Activated naive CD8-positive, alpha-beta T cell (primary cell): ENCODE measurements at regions not wholly inside any gene's neighbourhood (a gene's known extent, or its start where the extent isn't known, plus 50 kb on each side); places are given as distances from the start of the nearest gene placed in this dataset.
"Not testable (repeated sequence)": the region's sequence is repeated elsewhere in the genome, so short reads cannot be mapped to it uniquely, and the experiment has no call there.

Source experiments
- H3K27ac Mint-ChIP-seq: one replicate; pipeline ENCODE4 v1.8.0; 2021; ENCODE audit warnings: mixed read lengths
- H3K27me3 Mint-ChIP-seq: one replicate; pipeline ENCODE4 v1.8.0; 2021; ENCODE audit warnings: mixed read lengths
- H3K36me3 Mint-ChIP-seq: one replicate; pipeline ENCODE4 v1.8.0; 2021; ENCODE audit warnings: mixed read lengths
- H3K4me1 Mint-ChIP-seq: one replicate; pipeline ENCODE4 v1.8.0; 2021; ENCODE audit warnings: low read depth, mixed read lengths
- H3K4me3 Mint-ChIP-seq: one replicate; pipeline ENCODE4 v1.8.0; 2021; ENCODE audit warnings: mild to moderate bottlenecking, mixed read lengths
- H3K9me3 Mint-ChIP-seq: one replicate; pipeline ENCODE4 v1.8.0; 2021; ENCODE audit warnings: low read depth, mixed read lengths

DNA sequence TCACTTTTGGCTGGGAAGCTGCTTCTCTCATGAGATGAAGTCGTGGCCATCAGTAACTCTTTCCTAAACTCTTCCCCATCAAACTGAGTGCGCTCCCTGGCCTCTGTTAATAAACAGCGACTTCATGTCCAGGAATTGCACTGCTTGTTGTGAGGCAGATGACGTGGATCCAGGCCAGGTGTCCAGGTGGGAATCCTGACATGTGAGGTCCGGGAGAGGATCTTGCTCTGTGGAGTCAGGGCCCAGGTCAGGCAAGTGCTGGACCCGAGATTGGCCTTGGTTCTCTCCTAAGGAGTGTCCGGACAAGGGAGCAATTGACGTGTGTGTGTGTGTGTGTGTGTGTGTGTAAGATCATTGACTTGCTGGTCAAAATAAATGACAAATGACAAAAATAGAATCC lies 362.7 kb downstream of the GLRX3 start:
- no peaks in the 10 kb centered on the region for H3K4me1 Mint-ChIP-seq
- no peaks in the 10 kb centered on the region for H3K9me3 Mint-ChIP-seq
- no peak overlapping the region for H3K4me3 Mint-ChIP-seq
- no peaks in the 10 kb centered on the region for H3K36me3 Mint-ChIP-seq
- peaks cover 4% of the 10 kb centered on the region for H3K27me3 Mint-ChIP-seq
- H3K27ac Mint-ChIP-seq, result no peak overlapping the region

DNA sequence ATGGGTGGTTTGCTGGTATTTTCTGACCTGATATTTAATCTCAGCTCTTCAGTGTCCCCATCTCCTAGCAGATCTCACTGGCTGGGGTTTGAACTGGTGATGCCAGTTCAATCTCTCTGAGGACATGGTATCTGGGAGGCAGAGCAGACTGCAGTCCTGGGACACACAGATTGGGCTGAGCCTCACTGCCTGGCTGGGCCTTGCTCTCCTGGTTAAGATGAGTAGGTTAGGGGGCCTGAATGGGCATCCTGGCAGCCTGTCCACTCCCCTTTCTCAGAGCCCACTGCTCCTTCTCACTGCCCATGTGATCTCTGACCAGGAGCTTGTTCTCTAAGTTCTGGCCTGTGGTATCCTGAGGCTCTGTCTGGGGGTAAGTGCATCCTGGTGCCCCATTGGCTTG lies 363.4 kb downstream of the GLRX3 start:
- Mint-ChIP-seq H3K9me3 (no peaks in the 10 kb centered on the region), H3K4me1 (no peaks in the 10 kb centered on the region), H3K36me3 (no peaks in the 10 kb centered on the region), H3K27ac (no peak overlapping the region), H3K4me3 (no peak overlapping the region), H3K27me3 (peaks cover 4% of the 10 kb centered on the region)

- H3K27ac Mint-ChIP-seq, result no peak overlapping the region
- H3K9me3 Mint-ChIP-seq, result no peaks in the 10 kb centered on the region
- no peaks in the 10 kb centered on the region for H3K36me3 Mint-ChIP-seq
- H3K27me3 Mint-ChIP-seq, result peaks cover 4% of the 10 kb centered on the region
- H3K4me1 Mint-ChIP-seq, result no peaks in the 10 kb centered on the region
- no peak overlapping the region for H3K4me3 Mint-ChIP-seq
Measured at GRCh38 chr10:130500261-130501000, 364.2 kb downstream of the GLRX3 start.

- Mint-ChIP-seq H3K27ac (no peak overlapping the region), H3K27me3 (peaks cover 8% of the 10 kb centered on the region), H3K4me1 (no peaks in the 10 kb centered on the region), H3K9me3 (no peaks in the 10 kb centered on the region), H3K4me3 (no peak overlapping the region), H3K36me3 (no peaks in the 10 kb centered on the region)
Measured at GRCh38 chr10:130507461-130507860, 371.3 kb downstream of the GLRX3 start.

DNA sequence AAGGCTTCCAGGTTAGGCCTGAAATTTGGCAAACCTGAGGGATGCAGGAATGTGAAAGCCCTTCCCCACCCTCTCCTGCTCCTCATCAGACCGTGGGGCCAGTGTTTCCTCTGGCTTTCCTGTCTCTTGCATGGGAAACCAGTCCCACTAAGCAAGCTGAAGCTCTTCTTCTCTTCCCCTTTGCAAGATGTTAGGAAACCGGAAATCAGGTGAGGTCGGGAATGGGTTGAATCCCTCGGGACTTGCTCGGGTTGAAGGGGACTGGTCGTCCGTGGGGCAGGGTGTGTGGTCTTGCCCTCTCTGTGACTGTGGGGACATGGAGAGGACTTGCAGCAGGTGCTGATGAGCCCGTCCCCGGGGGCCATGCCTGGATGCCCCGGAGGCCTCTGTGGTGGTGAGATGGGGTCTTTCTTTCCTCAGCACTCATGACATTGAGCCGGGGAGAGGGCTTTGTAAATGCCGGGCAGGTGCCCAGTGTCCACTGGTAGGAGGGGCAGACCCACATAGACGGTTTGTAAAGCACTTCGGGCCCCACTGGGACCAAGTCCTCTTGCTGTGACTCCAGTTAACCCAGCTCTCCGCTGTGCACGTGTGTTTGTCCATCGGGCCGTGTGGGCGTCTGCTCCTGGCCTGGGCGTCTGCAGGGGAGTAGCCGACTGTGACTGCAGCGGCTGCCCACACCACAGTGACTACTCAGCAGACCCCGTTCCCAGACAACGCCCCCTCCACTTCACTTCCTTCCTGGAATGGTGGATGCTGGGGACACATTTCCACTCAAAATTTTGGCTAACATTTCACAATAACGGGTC lies 373.9 kb downstream of the GLRX3 start:
- Mint-ChIP-seq H3K9me3 (no peaks in the 10 kb centered on the region), H3K4me3 (no peak overlapping the region), H3K4me1 (no peaks in the 10 kb centered on the region), H3K36me3 (no peaks in the 10 kb centered on the region), H3K27ac (no peak overlapping the region), H3K27me3 (peaks cover 8% of the 10 kb centered on the region)

DNA sequence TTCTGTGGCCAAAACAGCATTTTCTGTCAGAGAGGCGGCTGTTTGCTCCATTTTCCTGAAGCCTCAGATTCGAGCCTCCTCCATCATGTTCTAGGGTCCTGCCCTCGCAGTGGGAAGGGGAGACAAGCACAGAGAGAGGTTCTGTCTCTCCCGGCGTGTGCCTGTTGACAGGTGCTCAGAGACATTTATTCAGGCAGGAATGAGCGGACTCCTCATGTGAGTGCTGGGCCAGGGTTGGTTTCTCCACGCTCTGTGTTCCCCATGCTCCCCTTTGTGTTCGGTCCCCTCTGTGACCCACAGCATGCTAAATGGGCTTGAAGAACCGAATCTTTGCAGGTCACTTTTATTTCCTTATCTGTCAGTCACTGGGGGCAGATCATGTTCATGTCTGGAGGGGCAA lies 374.6 kb downstream of the GLRX3 start:
- Mint-ChIP-seq H3K4me3 (no peak overlapping the region), H3K36me3 (no peaks in the 10 kb centered on the region), H3K9me3 (no peaks in the 10 kb centered on the region), H3K27me3 (peaks cover 8% of the 10 kb centered on the region), H3K27ac (no peak overlapping the region), H3K4me1 (no peaks in the 10 kb centered on the region)

DNA sequence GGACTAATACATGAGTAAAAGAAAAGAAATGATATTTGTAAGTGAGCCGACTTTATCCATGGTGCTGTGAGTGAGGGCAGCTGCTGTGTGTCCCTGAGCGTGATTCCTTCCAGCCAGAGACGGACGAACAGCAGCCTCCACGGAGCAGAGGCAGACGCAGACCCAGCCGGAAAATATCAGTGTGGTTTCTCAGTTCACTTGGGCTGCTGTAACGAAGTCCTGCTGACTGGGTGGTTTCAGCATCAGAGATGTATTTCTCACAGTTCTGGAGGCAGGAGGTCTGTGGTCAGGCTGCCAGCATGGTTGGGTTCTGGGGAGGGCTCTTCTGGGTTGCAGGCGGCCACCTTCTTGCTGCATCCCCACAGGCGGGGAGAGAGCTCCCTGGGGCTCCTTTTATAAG lies 375.6 kb downstream of the GLRX3 start:
- Mint-ChIP-seq H3K36me3 (no peaks in the 10 kb centered on the region), H3K4me3 (no peak overlapping the region), H3K27me3 (peaks cover 8% of the 10 kb centered on the region), H3K9me3 (no peaks in the 10 kb centered on the region), H3K27ac (no peak overlapping the region), H3K4me1 (no peaks in the 10 kb centered on the region)

DNA sequence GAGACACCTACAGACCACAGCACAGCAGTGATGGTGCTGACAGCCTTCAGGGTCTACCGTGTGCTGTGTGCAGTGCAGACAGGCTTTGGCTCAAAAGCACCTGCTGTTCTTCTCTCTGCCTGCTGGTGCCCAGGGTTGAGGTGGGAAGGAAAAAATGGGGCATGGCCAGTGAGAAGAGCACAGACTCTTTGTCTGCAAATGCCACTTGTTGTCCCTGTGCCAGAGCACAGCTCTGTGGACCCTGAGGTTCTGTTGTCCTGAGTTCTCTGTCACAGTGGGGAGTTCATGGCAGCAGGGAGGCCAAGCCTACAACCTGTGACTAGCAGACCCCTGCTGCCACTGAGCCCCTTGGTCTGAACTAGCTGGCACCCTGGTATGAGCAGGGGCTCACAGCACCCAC lies 376.7 kb downstream of the GLRX3 start:
- H3K4me1 Mint-ChIP-seq, result no peaks in the 10 kb centered on the region
- no peak overlapping the region for H3K27ac Mint-ChIP-seq
- no peaks in the 10 kb centered on the region for H3K36me3 Mint-ChIP-seq
- H3K27me3 Mint-ChIP-seq, result peaks cover 8% of the 10 kb centered on the region
- H3K9me3 Mint-ChIP-seq, result no peaks in the 10 kb centered on the region
- H3K4me3 Mint-ChIP-seq, result no peak overlapping the region

GRCh38 chr10:130513686-130514476 lies 377.7 kb downstream of the GLRX3 start:
- H3K27me3 Mint-ChIP-seq, result peaks cover 7% of the 10 kb centered on the region
- no peaks in the 10 kb centered on the region for H3K9me3 Mint-ChIP-seq
- no peak overlapping the region for H3K27ac Mint-ChIP-seq
- no peak overlapping the region for H3K4me3 Mint-ChIP-seq
- H3K4me1 Mint-ChIP-seq, result no peaks in the 10 kb centered on the region
- H3K36me3 Mint-ChIP-seq, result no peaks in the 10 kb centered on the region

- Mint-ChIP-seq H3K4me1 (no peaks in the 10 kb centered on the region), H3K27me3 (peaks cover 4% of the 10 kb centered on the region), H3K4me3 (no peak overlapping the region), H3K9me3 (no peaks in the 10 kb centered on the region), H3K27ac (no peak overlapping the region), H3K36me3 (no peaks in the 10 kb centered on the region)
Measured at GRCh38 chr10:130515670-130516069, 379.5 kb downstream of the GLRX3 start.

DNA sequence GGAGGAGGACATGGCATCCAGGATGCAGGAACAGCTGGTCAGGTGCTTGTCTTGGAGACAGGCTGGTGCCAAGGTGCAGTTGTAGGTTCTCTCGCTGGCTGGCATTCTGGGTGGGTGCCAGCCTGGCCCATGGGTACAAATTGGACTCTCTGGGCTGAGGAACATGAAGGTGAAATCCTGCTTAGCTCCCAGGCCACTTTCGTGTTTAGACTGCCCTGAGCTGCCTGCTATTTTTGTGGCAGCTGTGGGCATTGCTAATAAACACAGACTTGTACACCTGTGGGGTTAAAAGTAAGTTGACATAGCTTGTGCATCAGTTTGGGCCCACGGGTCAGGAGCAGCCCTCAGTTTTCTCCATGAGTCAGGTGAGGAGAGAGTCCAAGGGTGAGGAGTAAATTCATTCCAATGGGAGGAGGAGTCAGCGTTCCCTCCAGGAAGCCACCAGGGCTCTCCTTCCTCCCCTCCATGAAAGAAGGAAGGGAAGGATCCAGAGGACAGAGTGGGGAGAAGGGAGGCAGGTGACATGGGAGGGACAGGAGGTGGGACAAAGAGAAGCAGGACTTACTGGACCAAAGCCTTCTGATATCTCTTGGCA lies 380.0 kb downstream of the GLRX3 start:
- Mint-ChIP-seq H3K4me3 (no peak overlapping the region), H3K36me3 (no peaks in the 10 kb centered on the region), H3K27ac (no peak overlapping the region), H3K9me3 (no peaks in the 10 kb centered on the region), H3K27me3 (peaks cover 4% of the 10 kb centered on the region), H3K4me1 (no peaks in the 10 kb centered on the region)

DNA sequence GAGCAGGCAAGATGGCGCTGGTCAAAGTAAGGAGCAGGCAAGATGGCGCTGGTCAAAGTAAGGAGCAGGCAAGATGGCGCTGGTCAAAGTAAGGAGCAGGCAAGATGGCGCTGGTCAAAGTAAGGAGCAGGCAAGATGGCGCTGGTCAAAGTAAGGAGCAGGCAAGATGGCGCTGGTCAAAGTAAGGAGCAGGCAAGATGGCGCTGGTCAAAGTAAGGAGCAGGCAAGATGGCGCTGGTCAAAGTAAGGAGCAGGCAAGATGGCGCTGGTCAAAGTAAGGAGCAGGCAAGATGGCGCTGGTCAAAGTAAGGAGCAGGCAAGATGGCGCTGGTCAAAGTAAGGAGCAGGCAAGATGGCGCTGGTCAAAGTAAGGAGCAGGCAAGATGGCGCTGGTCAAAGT lies 382.7 kb downstream of the GLRX3 start:
- H3K4me1 Mint-ChIP-seq, H3K27ac Mint-ChIP-seq, H3K4me3 Mint-ChIP-seq, H3K36me3 Mint-ChIP-seq, H3K27me3 Mint-ChIP-seq, H3K9me3 Mint-ChIP-seq: not testable (repeated sequence)

DNA sequence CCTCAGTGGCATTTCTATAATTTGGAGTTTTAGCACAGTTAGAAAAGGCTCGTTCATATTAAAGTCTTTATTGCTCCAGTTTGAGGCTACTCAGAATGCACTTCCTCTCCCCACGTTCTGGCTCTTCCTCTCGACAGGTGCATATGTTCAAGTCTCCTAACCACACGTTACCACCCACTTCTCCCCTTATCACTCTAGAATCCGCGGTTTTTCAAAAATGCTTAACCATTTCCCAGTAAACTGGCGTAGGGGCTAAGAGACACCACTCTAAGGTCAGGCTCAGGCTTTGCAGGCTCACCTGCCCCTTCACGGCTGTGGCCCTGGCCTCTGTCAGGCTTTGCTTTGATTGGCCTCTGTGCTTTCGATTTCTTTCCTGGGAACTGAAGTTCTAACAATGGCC lies 383.6 kb downstream of the GLRX3 start:
- Mint-ChIP-seq H3K27me3 (peaks cover 4% of the 10 kb centered on the region), H3K4me1 (no peaks in the 10 kb centered on the region), H3K27ac (no peak overlapping the region), H3K9me3 (no peaks in the 10 kb centered on the region), H3K36me3 (no peaks in the 10 kb centered on the region), H3K4me3 (no peak overlapping the region)

DNA sequence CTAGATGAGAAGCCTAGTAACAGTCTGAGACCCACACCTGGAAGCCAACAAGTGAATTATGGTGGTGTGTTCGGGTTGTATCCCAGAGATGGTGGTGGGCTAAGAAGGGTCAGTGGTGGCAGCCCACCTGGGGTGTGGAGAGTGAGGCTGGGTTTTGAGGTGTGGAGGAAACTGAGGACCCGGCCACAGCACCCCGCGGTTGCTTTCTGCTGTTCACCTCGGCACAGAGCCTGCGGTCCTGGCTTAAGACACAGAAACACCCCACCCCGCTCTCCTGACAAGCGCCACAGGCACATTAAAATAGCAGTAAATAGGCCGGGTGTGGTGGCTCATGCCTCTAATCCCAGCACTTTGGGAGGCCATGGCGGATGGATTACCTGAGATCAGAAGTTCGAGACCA lies 395.1 kb downstream of the GLRX3 start:
- H3K4me1 Mint-ChIP-seq, result no peaks in the 10 kb centered on the region
- H3K27me3 Mint-ChIP-seq, result peaks cover 11% of the 10 kb centered on the region
- H3K9me3 Mint-ChIP-seq, result no peaks in the 10 kb centered on the region
- no peak overlapping the region for H3K27ac Mint-ChIP-seq
- no peak overlapping the region for H3K4me3 Mint-ChIP-seq
- no peaks in the 10 kb centered on the region for H3K36me3 Mint-ChIP-seq

- H3K27me3 Mint-ChIP-seq, result peaks cover 9% of the 10 kb centered on the region
- H3K4me3 Mint-ChIP-seq, result no peak overlapping the region
- no peak overlapping the region for H3K27ac Mint-ChIP-seq
- no peaks in the 10 kb centered on the region for H3K4me1 Mint-ChIP-seq
- H3K36me3 Mint-ChIP-seq, result no peaks in the 10 kb centered on the region
- peaks cover 10% of the 10 kb centered on the region for H3K9me3 Mint-ChIP-seq
Measured at GRCh38 chr10:130541090-130541489, 404.9 kb downstream of the GLRX3 start.
